Glomerular visceral epithelial cell (primary cell): ENCODE measurements at regions not wholly inside any gene's neighbourhood (a gene's known extent, or its start where the extent isn't known, plus 50 kb on each side); places are given as distances from the start of the nearest gene placed in this dataset.

Source experiments
- DNase-seq: peaks from one replicate; pipeline ENCODE4 v3.0.0-alpha.2; 2016; ENCODE audit errors: extremely low spot score

GRCh38 chr11:25886036-25886435, 445.9 kb upstream of the ANO3 start:
- DNase-seq, result no peak

- DNase-seq, result peak; percentile 42
These were observed 441.2 kb upstream of the ANO3 start for GRCh38 chr11:25890626-25891260.

- DNase-seq, result no peak
These were observed 440.0 kb upstream of the ANO3 start for GRCh38 chr11:25891960-25892359.

GRCh38 chr11:25899617-25900160, 432.2 kb upstream of the ANO3 start:
- DNase-seq, result no peak

GRCh38 chr11:25900814-25901213, 431.1 kb upstream of the ANO3 start:
- DNase-seq, result no peak

- no peak for DNase-seq
These were observed 430.5 kb upstream of the ANO3 start for GRCh38 chr11:25901415-25901814.

GRCh38 chr11:25902476-25902875, 429.5 kb upstream of the ANO3 start:
- DNase-seq, result no peak

- no peak for DNase-seq
These were observed 423.2 kb upstream of the ANO3 start for GRCh38 chr11:25908726-25909125.

GRCh38 chr11:25910086-25910485, 421.8 kb upstream of the ANO3 start:
- no peak for DNase-seq

- no peak for DNase-seq
These were observed 411.6 kb upstream of the ANO3 start for GRCh38 chr11:25920356-25920755.

GRCh38 chr11:25924586-25924985, 407.3 kb upstream of the ANO3 start:
- DNase-seq, result no peak

GRCh38 chr11:25925359-25925758, 406.6 kb upstream of the ANO3 start:
- no peak for DNase-seq

- peak; percentile 4 for DNase-seq
These were observed 404.4 kb upstream of the ANO3 start for GRCh38 chr11:25927411-25927953.

- no peak for DNase-seq
These were observed 403.9 kb upstream of the ANO3 start for GRCh38 chr11:25928076-25928475.

- DNase-seq, result no peak
These were observed 393.0 kb upstream of the ANO3 start for GRCh38 chr11:25938952-25939351.

GRCh38 chr11:25939691-25940090, 392.2 kb upstream of the ANO3 start:
- no peak for DNase-seq

- no peak for DNase-seq
These were observed 390.6 kb upstream of the ANO3 start for GRCh38 chr11:25941353-25941752.

GRCh38 chr11:25943031-25943430, 388.9 kb upstream of the ANO3 start:
- DNase-seq, result no peak

GRCh38 chr11:25943777-25944661, 387.9 kb upstream of the ANO3 start:
- no peak for DNase-seq

- no peak for DNase-seq
These were observed 382.0 kb upstream of the ANO3 start for GRCh38 chr11:25949918-25950317.

- DNase-seq, result no peak
These were observed 378.9 kb upstream of the ANO3 start for GRCh38 chr11:25953006-25953405.

- DNase-seq, result no peak
These were observed 373.9 kb upstream of the ANO3 start for GRCh38 chr11:25958045-25958444.

GRCh38 chr11:25961539-25961938, 370.4 kb upstream of the ANO3 start:
- no peak for DNase-seq
